ENCODE measurements at regions not wholly inside any gene's neighbourhood (a gene's known extent, or its start where the extent isn't known, plus 50 kb on each side); places are given as distances from the start of the nearest gene placed in this dataset.
"Not testable (repeated sequence)": the region's sequence is repeated elsewhere in the genome, so short reads cannot be mapped to it uniquely, and the experiment has no call there.

DNA sequence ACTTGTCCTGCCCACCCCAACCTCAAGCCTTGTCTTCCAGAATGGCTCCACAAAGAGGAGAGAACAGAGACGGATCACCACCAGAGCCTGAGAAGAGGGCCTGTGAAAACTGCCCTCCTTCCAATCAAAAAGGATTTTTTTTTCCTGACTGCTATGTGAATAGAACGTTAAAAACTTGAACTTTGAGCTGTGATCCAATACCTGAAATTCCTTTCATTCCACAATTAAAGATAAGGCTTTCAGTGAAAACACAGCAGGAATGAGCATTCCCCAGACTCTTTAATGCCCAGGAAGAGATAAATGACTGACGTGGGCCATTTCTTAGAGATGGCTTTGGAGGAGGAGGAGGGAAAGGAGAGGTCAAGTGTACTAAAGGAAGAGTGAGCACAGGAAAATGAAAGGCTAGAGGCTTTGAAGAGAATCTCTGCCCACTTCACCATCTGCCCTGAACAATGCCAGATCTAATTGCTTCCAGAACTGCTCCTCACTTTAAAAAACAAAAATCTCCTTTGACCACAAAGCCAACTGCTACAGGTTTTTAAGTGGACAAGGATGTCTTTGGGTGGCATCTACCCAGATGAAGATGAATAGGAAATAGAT is 177.9 kb upstream of the MAP3K1 start:
- Histone ChIP-seq H3K36me3 (ENCODE audit: control insufficient read depth, insufficient read depth, low read length) (no peaks in the 10 kb centered on the region), H3K27ac (ENCODE audit: low read depth, low read length) (no peak overlapping the region), H3K4me1 (ENCODE audit: control insufficient read depth, insufficient read depth, low read length) (no peaks in the 10 kb centered on the region), H3K4me3 (ENCODE audit: low read depth, low read length) (no peak overlapping the region), H3K9me3 (ENCODE audit: control insufficient read depth, insufficient read depth, low read length) (no peaks in the 10 kb centered on the region), H3K27me3 (ENCODE audit: control insufficient read depth, insufficient read depth, low read length) (no peaks in the 10 kb centered on the region)
- no peak for DNase-seq (ENCODE audit: low read depth in 4 of 6, low spot score in 6 of 6)
- no CpG with 5 or more reads among the region's 3 CpGs for WGBS (ENCODE audit: insufficient coverage)

DNA sequence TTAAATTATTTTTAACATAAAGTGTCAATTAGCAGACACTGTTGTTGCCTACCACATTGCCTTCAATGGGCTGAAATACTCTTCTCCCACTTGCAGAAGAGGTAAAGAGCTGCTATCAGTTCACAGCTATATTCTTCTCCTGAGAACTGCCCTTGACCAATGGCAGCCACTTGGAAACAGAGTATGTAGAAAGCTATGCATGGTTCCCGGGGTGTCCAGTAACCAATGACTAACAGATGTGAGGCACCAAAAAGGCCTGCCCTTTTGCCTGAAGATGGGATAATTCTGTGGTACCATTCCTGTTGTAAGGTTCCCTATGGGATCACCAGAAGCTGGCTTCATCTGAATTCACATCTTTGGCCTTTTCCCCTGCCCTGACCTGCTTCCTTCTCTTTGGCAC is 181.4 kb upstream of the MAP3K1 start:
- Histone ChIP-seq H3K4me1 (ENCODE audit: control insufficient read depth, insufficient read depth, low read length) (no peaks in the 10 kb centered on the region), H3K27ac (ENCODE audit: low read depth, low read length) (no peak overlapping the region), H3K9me3 (ENCODE audit: control insufficient read depth, insufficient read depth, low read length) (no peaks in the 10 kb centered on the region), H3K4me3 (ENCODE audit: low read depth, low read length) (no peak overlapping the region), H3K27me3 (ENCODE audit: control insufficient read depth, insufficient read depth, low read length) (no peaks in the 10 kb centered on the region), H3K36me3 (ENCODE audit: control insufficient read depth, insufficient read depth, low read length) (no peaks in the 10 kb centered on the region)
- WGBS (ENCODE audit: insufficient coverage) = no CpG with 5 or more reads among the region's 1 CpG
- DNase-seq (ENCODE audit: low read depth in 4 of 6, low spot score in 6 of 6) = no peak

DNA sequence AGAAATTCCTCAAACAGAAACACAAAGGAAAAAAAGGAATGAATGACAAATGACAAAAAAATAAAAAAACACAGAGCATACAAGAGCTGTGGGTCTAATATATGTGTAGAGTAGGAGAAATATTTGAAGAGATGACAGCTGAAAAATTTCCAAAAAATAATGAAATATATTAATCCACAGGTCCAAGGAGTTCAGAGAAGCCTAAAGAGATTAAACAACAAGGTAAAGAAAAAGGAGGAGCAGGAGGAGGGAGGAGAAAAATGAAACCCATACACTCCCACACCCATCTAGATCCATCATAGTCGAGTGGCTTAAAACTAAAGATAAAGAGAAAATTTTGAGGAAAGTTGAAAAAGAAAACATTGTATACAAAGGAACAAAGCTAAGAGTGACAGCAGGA is 182.4 kb upstream of the MAP3K1 start:
- WGBS (ENCODE audit: insufficient coverage) = no CpG with 5 or more reads among the region's 1 CpG
- Histone ChIP-seq H3K27me3 (ENCODE audit: control insufficient read depth, insufficient read depth, low read length) (no peaks in the 10 kb centered on the region), H3K36me3 (ENCODE audit: control insufficient read depth, insufficient read depth, low read length) (no peaks in the 10 kb centered on the region), H3K4me1 (ENCODE audit: control insufficient read depth, insufficient read depth, low read length) (no peaks in the 10 kb centered on the region), H3K27ac (ENCODE audit: low read depth, low read length) (no peak overlapping the region), H3K9me3 (ENCODE audit: control insufficient read depth, insufficient read depth, low read length) (no peaks in the 10 kb centered on the region), H3K4me3 (ENCODE audit: low read depth, low read length) (no peak overlapping the region)
- no peak for DNase-seq (ENCODE audit: low read depth in 4 of 6, low spot score in 6 of 6)

DNA sequence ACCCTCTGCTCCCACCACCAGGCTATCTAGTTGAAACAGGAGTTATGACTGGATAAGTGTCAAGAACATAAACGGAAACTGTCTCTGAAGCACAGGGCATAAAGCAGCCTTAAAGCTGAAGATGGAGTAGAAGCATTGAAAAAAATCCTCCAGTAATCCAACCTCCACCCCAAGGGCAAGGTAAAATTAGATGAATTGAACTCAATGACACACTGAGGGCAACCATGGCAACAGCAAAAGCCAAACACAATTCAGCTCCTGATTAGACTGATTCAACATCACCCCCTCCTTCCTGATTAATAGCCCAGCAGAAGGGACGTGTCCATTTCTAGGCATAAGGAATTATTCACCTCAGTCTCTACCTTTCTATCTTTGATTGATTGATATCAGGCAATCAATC is 183.2 kb upstream of the MAP3K1 start:
- Histone ChIP-seq H3K9me3 (ENCODE audit: control insufficient read depth, insufficient read depth, low read length) (no peaks in the 10 kb centered on the region), H3K27me3 (ENCODE audit: control insufficient read depth, insufficient read depth, low read length) (no peaks in the 10 kb centered on the region), H3K36me3 (ENCODE audit: control insufficient read depth, insufficient read depth, low read length) (no peaks in the 10 kb centered on the region), H3K4me3 (ENCODE audit: low read depth, low read length) (no peak overlapping the region), H3K4me1 (ENCODE audit: control insufficient read depth, insufficient read depth, low read length) (no peaks in the 10 kb centered on the region), H3K27ac (ENCODE audit: low read depth, low read length) (no peak overlapping the region)
- WGBS (ENCODE audit: insufficient coverage) = no CpG with 5 or more reads among the region's 2 CpGs
- peak in 1 of 6 donors; percentile 37 for DNase-seq (ENCODE audit: low read depth in 4 of 6, low spot score in 6 of 6)

DNA sequence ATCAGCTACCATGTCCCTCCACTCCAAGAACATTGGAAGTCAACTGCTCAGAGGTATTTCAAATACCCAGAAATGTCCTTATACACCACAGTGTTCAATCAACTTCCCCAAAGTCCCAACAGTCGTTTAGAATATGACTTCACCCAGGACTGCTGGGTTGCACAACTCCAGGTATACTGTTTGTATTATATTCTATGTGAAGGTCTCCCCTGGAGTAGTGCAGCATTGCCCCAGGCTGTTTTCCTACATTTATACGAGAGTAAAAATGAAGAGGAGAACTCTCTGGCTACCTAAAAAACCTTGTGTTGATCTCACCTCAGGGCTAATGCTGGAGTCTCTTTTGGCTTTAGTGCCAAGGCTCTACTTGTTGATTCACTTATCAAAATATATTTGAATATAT is 183.6 kb upstream of the MAP3K1 start:
- H3K27ac ChIP-seq (ENCODE audit: low read depth, low read length) = no peak overlapping the region
- H3K4me1 ChIP-seq (ENCODE audit: control insufficient read depth, insufficient read depth, low read length) = no peaks in the 10 kb centered on the region
- H3K9me3 ChIP-seq (ENCODE audit: control insufficient read depth, insufficient read depth, low read length) = no peaks in the 10 kb centered on the region
- H3K4me3 ChIP-seq (ENCODE audit: low read depth, low read length) = no peak overlapping the region
- no CpG with 5 or more reads among the region's 2 CpGs for WGBS (ENCODE audit: insufficient coverage)
- H3K36me3 ChIP-seq (ENCODE audit: control insufficient read depth, insufficient read depth, low read length) = no peaks in the 10 kb centered on the region
- H3K27me3 ChIP-seq (ENCODE audit: control insufficient read depth, insufficient read depth, low read length) = no peaks in the 10 kb centered on the region
- no peak for DNase-seq (ENCODE audit: low read depth in 4 of 6, low spot score in 6 of 6)

DNA sequence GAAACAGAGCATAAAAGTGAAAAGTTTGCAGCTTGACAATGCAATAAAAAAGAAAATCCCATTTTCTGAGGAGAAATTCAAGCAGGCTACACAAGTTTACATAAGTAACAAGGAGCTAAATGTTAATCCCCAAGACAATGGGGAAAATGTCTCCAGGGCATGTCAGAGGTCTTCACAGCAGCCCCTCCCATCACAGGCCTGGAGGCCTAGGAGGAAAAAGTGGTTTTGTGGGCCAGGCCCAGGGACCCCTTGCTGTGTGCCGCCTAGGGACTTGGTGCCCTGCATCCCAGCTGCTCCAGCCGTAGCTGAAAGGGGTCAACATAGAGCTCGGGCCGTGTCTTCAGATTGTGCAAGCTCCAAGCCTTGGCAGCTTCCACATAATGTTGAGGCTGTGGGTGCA is 186.7 kb upstream of the MAP3K1 start:
- not testable (repeated sequence) for H3K36me3 ChIP-seq (ENCODE audit: control insufficient read depth, insufficient read depth, low read length); H3K27me3 ChIP-seq (ENCODE audit: control insufficient read depth, insufficient read depth, low read length); DNase-seq (ENCODE audit: low read depth in 4 of 6, low spot score in 6 of 6); H3K27ac ChIP-seq (ENCODE audit: low read depth, low read length); H3K4me3 ChIP-seq (ENCODE audit: low read depth, low read length); H3K9me3 ChIP-seq (ENCODE audit: control insufficient read depth, insufficient read depth, low read length); H3K4me1 ChIP-seq (ENCODE audit: control insufficient read depth, insufficient read depth, low read length)
- WGBS (ENCODE audit: insufficient coverage) = 94% methylated on average over 4 of the region's 4 CpGs

DNA sequence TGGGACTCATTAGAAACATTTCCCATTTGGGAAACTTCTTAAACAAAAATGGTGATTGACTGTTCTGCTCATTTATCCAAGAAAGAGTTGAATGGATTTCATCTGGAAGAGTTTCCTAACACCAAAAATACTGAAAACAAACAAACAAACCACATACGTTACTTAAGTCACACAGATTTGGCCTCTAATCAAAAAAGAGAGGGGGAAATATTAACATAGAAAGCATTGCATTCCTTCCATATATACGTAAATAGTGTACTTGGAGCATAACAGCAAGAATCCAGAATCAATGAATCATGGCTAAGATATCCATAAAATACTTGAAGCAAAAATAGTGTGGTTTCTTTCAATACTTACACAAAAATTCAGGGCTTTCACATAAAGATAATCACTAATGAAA is 189.8 kb upstream of the MAP3K1 start:
- Histone ChIP-seq H3K36me3 (ENCODE audit: control insufficient read depth, insufficient read depth, low read length) (no peaks in the 10 kb centered on the region), H3K4me3 (ENCODE audit: low read depth, low read length) (no peak overlapping the region), H3K4me1 (ENCODE audit: control insufficient read depth, insufficient read depth, low read length) (no peaks in the 10 kb centered on the region), H3K27ac (ENCODE audit: low read depth, low read length) (no peak overlapping the region), H3K27me3 (ENCODE audit: control insufficient read depth, insufficient read depth, low read length) (no peaks in the 10 kb centered on the region), H3K9me3 (ENCODE audit: control insufficient read depth, insufficient read depth, low read length) (no peaks in the 10 kb centered on the region)
- DNase-seq (ENCODE audit: low read depth in 4 of 6, low spot score in 6 of 6) = no peak
- WGBS (ENCODE audit: insufficient coverage) = no CpG with 5 or more reads among the region's 2 CpGs

DNA sequence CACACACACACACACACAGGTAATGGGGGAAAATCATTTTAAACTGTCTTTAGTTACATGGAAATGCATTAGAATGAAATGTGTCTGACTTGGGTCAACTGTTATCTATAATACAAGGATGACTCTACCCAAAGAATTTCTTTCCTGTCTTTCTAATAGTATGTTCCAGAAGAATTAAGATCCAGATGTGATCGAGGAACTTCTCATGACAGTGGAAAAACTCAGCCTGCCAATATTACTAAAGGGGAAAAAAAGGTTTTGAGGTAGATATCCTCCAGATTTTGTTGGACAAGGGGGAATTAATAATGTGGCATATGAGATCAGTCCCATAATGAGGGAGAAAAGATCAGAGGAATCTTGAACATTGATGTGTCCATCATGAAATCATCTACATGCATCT is 190.6 kb upstream of the MAP3K1 start:
- Histone ChIP-seq H3K9me3 (ENCODE audit: control insufficient read depth, insufficient read depth, low read length) (no peaks in the 10 kb centered on the region), H3K4me3 (ENCODE audit: low read depth, low read length) (no peak overlapping the region), H3K4me1 (ENCODE audit: control insufficient read depth, insufficient read depth, low read length) (no peaks in the 10 kb centered on the region), H3K27me3 (ENCODE audit: control insufficient read depth, insufficient read depth, low read length) (no peaks in the 10 kb centered on the region), H3K36me3 (ENCODE audit: control insufficient read depth, insufficient read depth, low read length) (no peaks in the 10 kb centered on the region), H3K27ac (ENCODE audit: low read depth, low read length) (no peak overlapping the region)
- WGBS (ENCODE audit: insufficient coverage) = no CpG with 5 or more reads among the region's 1 CpG
- no peak for DNase-seq (ENCODE audit: low read depth in 4 of 6, low spot score in 6 of 6)

DNA sequence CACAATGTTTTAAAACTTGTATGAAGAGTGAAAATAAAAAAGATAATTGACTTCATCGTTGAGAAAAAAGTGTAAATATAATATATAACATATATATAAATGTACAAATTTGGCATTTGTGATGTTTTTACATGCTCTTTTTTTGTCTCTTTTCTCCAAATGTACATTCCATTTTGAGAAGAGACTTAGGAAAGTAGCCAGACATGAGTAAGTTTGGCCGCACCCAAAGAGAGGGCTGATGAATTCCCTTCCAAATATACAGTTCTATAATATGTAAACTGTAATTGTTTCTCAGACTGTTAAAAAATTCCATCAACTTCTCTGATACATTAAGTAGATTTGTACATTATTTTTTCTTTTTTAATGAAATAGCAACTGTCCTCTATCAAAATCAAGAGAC is 193.2 kb upstream of the MAP3K1 start:
- Histone ChIP-seq H3K9me3 (ENCODE audit: control insufficient read depth, insufficient read depth, low read length) (no peaks in the 10 kb centered on the region), H3K4me1 (ENCODE audit: control insufficient read depth, insufficient read depth, low read length) (no peaks in the 10 kb centered on the region), H3K27ac (ENCODE audit: low read depth, low read length) (no peak overlapping the region), H3K4me3 (ENCODE audit: low read depth, low read length) (no peak overlapping the region), H3K27me3 (ENCODE audit: control insufficient read depth, insufficient read depth, low read length) (no peaks in the 10 kb centered on the region), H3K36me3 (ENCODE audit: control insufficient read depth, insufficient read depth, low read length) (no peaks in the 10 kb centered on the region)
- no peak for DNase-seq (ENCODE audit: low read depth in 4 of 6, low spot score in 6 of 6)
- no CpG with 5 or more reads among the region's 2 CpGs for WGBS (ENCODE audit: insufficient coverage)

DNA sequence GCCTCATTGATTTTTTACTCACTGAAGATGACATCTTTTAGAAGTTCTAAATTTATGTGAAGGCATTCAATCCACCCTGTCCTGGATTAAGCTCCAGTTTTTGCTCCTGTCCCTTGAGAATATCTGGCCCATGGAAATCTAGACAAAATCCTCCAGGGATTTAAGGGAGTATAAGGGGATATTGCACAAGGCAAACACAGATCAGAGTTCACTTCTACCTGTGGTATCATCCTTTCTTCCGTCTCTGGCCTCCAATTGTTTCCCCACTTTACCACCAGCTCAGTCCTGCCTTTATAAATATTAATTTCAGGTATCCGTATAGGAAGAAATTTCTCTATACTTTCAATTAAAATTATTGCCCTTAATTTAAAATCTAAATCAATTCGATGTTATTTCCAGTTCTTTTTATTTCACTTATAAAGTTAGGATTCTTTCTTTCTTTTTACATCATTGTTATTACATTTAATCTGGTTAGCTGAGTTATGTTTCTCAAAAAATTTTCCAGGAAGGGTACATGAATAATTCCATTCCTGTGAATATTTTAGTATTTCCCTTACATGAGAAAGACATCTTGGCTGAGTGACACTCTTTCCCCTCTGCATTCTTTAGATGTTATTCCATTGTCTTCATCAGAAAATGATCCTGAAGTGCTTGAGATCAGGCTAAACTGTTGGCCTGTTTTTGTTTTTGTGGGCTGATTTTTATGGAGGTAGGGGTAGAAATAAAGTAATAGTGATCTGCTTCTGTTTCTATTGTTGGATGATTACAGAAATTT is 194.3 kb upstream of the MAP3K1 start:
- Histone ChIP-seq H3K4me1 (ENCODE audit: control insufficient read depth, insufficient read depth, low read length) (no peaks in the 10 kb centered on the region), H3K9me3 (ENCODE audit: control insufficient read depth, insufficient read depth, low read length) (no peaks in the 10 kb centered on the region), H3K36me3 (ENCODE audit: control insufficient read depth, insufficient read depth, low read length) (no peaks in the 10 kb centered on the region), H3K27me3 (ENCODE audit: control insufficient read depth, insufficient read depth, low read length) (no peaks in the 10 kb centered on the region), H3K4me3 (ENCODE audit: low read depth, low read length) (no peak overlapping the region), H3K27ac (ENCODE audit: low read depth, low read length) (no peak overlapping the region)
- no CpG with 5 or more reads among the region's 3 CpGs for WGBS (ENCODE audit: insufficient coverage)
- DNase-seq (ENCODE audit: low read depth in 4 of 6, low spot score in 6 of 6) = no peak

All from spinal cord (tissue), 9 donors.